DOHH2 (cell line): ENCODE measurements at regions not wholly inside any gene's neighbourhood (a gene's known extent, or its start where the extent isn't known, plus 50 kb on each side); places are given as distances from the start of the nearest gene placed in this dataset.
"Not testable (repeated sequence)": the region's sequence is repeated elsewhere in the genome, so short reads cannot be mapped to it uniquely, and the experiment has no call there.

Source experiments
- H3F3A ChIP-seq: fragments of 200-600 bp; sonication (generic), shearing (Covaris generic); 2 replicates; pipeline ENCODE4 v1.6.0; 2016; ENCODE audit warnings: antibody characterized with exemption, mild to moderate bottlenecking; ENCODE audit not compliant: control insufficient read depth, insufficient read depth
- H3K27ac ChIP-seq: fragments of 200-600 bp; sonication (generic); 2 replicates; pipeline ENCODE4 v1.5.1; 2014; ENCODE audit warnings: low read depth, mild to moderate bottlenecking, low read length, moderate library complexity
- H3K27me3 ChIP-seq: fragments of 200-600 bp; sonication (generic); 2 replicates; pipeline ENCODE4 v1.6.1; 2014; ENCODE audit warnings: mild to moderate bottlenecking, low read length, mixed read lengths; ENCODE audit not compliant: control insufficient read depth
- H3K36me3 ChIP-seq: fragments of 200-600 bp; sonication (generic); 2 replicates; pipeline ENCODE4 v1.6.1; 2014; ENCODE audit warnings: mild to moderate bottlenecking, low read length, moderate library complexity, mixed read lengths; ENCODE audit not compliant: control insufficient read depth
- H3K4me1 ChIP-seq: fragments of 200-600 bp; sonication (generic); 2 replicates; pipeline ENCODE4 v1.6.1; 2014; ENCODE audit warnings: mild to moderate bottlenecking, low read length, mixed read lengths; ENCODE audit not compliant: control insufficient read depth
- H3K4me2 ChIP-seq: fragments of 200-600 bp; sonication (generic); 2 replicates; pipeline ENCODE4 v1.6.0; 2014; ENCODE audit warnings: mild to moderate bottlenecking, low read length, moderate library complexity
- H3K4me3 ChIP-seq: fragments of 200-600 bp; sonication (generic); 2 replicates; pipeline ENCODE4 v1.5.1; 2014; ENCODE audit warnings: mild to moderate bottlenecking, low read length, mixed read lengths
- H3K79me2 ChIP-seq: fragments of 200-600 bp; sonication (generic); 2 replicates; pipeline ENCODE4 v1.6.1; 2014; ENCODE audit warnings: mild to moderate bottlenecking, low read length, mixed read lengths; ENCODE audit not compliant: control insufficient read depth
- H3K9me2 ChIP-seq: fragments of 200-600 bp; sonication (generic); replicated peaks from 2 replicates; pipeline ENCODE4 v1.6.1; 2014; ENCODE audit warnings: mild to moderate bottlenecking, low read length, mixed read lengths; ENCODE audit not compliant: control insufficient read depth
- H3K9me3 ChIP-seq: fragments of 200-600 bp; sonication (generic); 2 replicates; pipeline ENCODE4 v1.6.1; 2014; ENCODE audit warnings: antibody characterized with exemption, low read length, mixed read lengths; ENCODE audit not compliant: control insufficient read depth, insufficient read depth
- H4K20me1 ChIP-seq: fragments of 200-600 bp; sonication (generic); 2 replicates; pipeline ENCODE4 v1.6.0; 2014; ENCODE audit warnings: low read depth, mild to moderate bottlenecking, antibody characterized with exemption, low read length, moderate library complexity; ENCODE audit not compliant: control insufficient read depth, insufficient read depth
- EZH2phosphoT487 ChIP-seq: fragments of 200-600 bp; sonication (generic); IDR thresholded peaks from 2 replicates; pipeline ENCODE4 v1.6.1; 2017; ENCODE audit warnings: borderline replicate concordance, mild to moderate bottlenecking, antibody characterized with exemption, low read length, moderate library complexity, mixed read lengths
- TF ChIP-seq, protein P1 (sequence below): fragments of 200-600 bp; sonication (generic); IDR thresholded peaks from one replicate; pipeline ENCODE4 v1.5.1; 2014; ENCODE audit warnings: antibody characterized with exemption, mild to moderate bottlenecking, low read depth, low read length; ENCODE audit not compliant: poor library complexity, severe bottlenecking

DNA sequence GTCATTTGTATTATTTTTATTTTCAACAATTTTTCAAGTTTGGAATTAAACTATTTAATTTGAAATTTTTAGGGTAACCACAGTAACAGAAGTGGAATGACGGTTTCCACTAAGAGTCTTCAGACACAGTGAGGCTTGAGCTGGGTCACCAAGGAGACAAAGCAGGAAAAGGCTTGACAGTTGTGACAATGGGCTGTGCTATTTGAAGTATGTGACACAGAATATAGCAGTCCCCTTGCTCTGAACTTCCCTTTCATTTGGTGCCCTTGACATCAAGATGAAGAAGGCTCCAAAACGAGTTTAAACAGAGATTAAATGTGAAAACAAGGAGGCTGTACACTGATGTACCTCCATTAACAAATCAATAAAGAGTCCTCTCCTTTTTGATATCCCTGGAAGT is 265.4 kb upstream of the DLGAP1 start:
- no peaks in the 10 kb centered on the region for H3F3A ChIP-seq
- H3K9me2 ChIP-seq, result no peaks in the 10 kb centered on the region
- H3K4me3 ChIP-seq, result no peak overlapping the region
- no peaks in the 10 kb centered on the region for H3K79me2 ChIP-seq
- TF ChIP-seq EZH2phosphoT487, result no peak
- TF ChIP-seq, protein P1, sequence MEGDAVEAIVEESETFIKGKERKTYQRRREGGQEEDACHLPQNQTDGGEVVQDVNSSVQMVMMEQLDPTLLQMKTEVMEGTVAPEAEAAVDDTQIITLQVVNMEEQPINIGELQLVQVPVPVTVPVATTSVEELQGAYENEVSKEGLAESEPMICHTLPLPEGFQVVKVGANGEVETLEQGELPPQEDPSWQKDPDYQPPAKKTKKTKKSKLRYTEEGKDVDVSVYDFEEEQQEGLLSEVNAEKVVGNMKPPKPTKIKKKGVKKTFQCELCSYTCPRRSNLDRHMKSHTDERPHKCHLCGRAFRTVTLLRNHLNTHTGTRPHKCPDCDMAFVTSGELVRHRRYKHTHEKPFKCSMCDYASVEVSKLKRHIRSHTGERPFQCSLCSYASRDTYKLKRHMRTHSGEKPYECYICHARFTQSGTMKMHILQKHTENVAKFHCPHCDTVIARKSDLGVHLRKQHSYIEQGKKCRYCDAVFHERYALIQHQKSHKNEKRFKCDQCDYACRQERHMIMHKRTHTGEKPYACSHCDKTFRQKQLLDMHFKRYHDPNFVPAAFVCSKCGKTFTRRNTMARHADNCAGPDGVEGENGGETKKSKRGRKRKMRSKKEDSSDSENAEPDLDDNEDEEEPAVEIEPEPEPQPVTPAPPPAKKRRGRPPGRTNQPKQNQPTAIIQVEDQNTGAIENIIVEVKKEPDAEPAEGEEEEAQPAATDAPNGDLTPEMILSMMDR, result no peak
- no peak overlapping the region for H3K27ac ChIP-seq
- H3K4me2 ChIP-seq, result no peak overlapping the region
- no peaks in the 10 kb centered on the region for H3K9me3 ChIP-seq
- peaks cover 3% of the 10 kb centered on the region; the same call in 1 of the 2 replicates for H3K4me1 ChIP-seq
- no peaks in the 10 kb centered on the region for H3K36me3 ChIP-seq
- H4K20me1 ChIP-seq, result no peaks in the 10 kb centered on the region
- H3K27me3 ChIP-seq, result no peaks in the 10 kb centered on the region

DNA sequence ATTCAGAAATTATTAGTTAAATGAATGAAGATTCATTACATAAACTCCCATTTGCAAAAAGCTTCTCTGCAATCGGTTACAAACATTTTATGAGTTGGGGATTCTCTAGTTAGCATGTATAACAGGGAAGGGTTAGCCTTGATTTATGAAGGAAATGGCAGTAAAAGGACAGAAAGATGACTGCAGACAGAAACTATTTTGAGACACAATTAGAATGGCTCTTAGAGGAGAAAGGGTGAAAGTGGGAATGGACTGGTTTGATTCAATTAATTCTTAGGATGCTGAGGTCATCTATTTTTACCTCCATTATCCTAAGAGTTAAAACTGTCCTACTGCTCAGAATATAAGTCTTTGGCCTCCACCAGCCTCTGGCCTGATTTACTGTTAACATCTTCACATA is 250.8 kb upstream of the DLGAP1 start:
- TF ChIP-seq EZH2phosphoT487, result no peak
- TF ChIP-seq, protein P1, result no peak
- no peak overlapping the region for H3K4me2 ChIP-seq
- no peaks in the 10 kb centered on the region for H3K4me1 ChIP-seq
- no peaks in the 10 kb centered on the region for H3F3A ChIP-seq
- H3K4me3 ChIP-seq, result no peak overlapping the region
- no peaks in the 10 kb centered on the region for H3K36me3 ChIP-seq
- H3K9me2 ChIP-seq, result no peaks in the 10 kb centered on the region
- H4K20me1 ChIP-seq, result no peaks in the 10 kb centered on the region
- no peaks in the 10 kb centered on the region for H3K27me3 ChIP-seq
- no peaks in the 10 kb centered on the region for H3K79me2 ChIP-seq
- H3K27ac ChIP-seq, result no peak overlapping the region
- H3K9me3 ChIP-seq, result no peaks in the 10 kb centered on the region

DNA sequence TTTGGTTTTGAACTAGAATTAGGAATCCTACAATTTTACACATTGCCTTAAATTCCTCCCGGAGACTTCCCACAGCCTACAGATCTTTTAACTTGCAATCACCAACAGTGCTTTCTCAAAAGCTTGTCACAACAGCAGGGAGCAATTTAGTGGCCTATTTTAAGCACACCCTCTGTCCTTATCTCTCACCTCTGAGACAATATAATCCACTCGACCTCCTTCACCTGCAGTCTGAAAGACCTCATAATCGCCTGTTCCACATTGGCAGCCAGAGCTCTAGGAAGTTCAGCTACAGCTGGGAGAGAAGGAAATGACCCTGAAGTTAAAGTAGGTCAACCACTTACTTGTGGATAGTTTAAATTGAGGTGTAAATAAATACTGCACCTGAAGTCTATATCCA is 249.7 kb upstream of the DLGAP1 start:
- Histone ChIP-seq H3K4me3 (no peak overlapping the region), H3K27ac (no peak overlapping the region), H3K36me3 (no peaks in the 10 kb centered on the region), H3K4me2 (no peak overlapping the region), H3K27me3 (no peaks in the 10 kb centered on the region), H3K9me3 (no peaks in the 10 kb centered on the region), H3K79me2 (no peaks in the 10 kb centered on the region), H4K20me1 (no peaks in the 10 kb centered on the region), H3K9me2 (no peaks in the 10 kb centered on the region), H3F3A (no peaks in the 10 kb centered on the region), H3K4me1 (no peaks in the 10 kb centered on the region)
- TF ChIP-seq EZH2phosphoT487, result no peak
- TF ChIP-seq, protein P1, result no peak

DNA sequence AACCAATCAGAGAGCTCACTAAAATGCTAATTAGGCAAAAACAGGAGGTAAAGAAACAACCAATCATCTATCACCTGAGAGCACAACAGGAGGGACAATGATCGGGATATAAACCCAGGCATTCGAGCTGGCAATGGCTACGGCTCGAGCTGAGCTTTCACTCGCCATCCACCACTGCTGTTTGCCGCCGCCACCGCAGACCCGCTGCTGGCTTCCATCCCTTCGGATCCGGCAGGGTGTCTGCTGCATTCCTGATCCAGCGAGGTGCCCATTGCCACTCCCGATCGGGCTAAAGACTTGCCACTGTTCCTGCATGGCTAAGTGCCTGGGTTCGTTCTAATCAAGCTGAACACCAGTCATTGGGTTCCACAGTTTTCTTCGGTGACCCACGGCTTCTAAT is 236.7 kb upstream of the DLGAP1 start:
- Histone ChIP-seq H3K36me3 (no peaks in the 10 kb centered on the region), H3K79me2 (no peaks in the 10 kb centered on the region), H3K9me3 (peaks cover 10% of the 10 kb centered on the region; the same call in 1 of the 2 replicates), H3K4me1 (no peaks in the 10 kb centered on the region), H4K20me1 (no peaks in the 10 kb centered on the region), H3K9me2 (no peaks in the 10 kb centered on the region), H3K27me3 (no peaks in the 10 kb centered on the region), H3K4me2 (no peak overlapping the region), H3K4me3 (no peak overlapping the region), H3K27ac (no peak overlapping the region), H3F3A (no peaks in the 10 kb centered on the region)
- TF ChIP-seq EZH2phosphoT487, result no peak
- TF ChIP-seq, protein P1, result no peak

DNA sequence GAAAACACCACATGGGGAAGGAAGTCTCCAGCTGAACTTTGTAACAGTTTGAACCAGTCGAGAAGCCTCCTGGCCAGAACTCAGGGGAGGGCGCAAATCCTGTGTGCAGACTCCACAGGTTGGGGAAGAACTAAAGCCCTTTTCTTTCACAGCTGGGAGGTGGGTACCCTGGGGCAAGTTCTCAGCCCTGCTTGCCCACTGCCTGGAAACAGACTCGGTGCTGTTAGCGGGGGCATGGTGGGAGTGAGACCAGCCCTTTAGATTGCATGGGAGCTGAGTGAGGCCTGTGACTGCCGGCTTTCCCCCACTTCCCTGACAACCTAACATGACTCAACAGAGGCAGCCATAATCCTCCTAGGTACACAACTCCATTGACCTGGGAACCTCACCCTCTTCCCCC is 223.6 kb upstream of the DLGAP1 start:
- H3K36me3 ChIP-seq, H3K4me1 ChIP-seq, H3K9me2 ChIP-seq, H3K79me2 ChIP-seq, H3K4me3 ChIP-seq, H3K27me3 ChIP-seq, H3K27ac ChIP-seq, H3F3A ChIP-seq, H3K4me2 ChIP-seq, H4K20me1 ChIP-seq, H3K9me3 ChIP-seq: not testable (repeated sequence)
